ENCODE measurements at regions not wholly inside any gene's neighbourhood (a gene's known extent, or its start where the extent isn't known, plus 50 kb on each side); places are given as distances from the start of the nearest gene placed in this dataset.
A peak's percentile ranks its signal among the peaks of the same experiment; 100 is the strongest.

- WGBS, 2 donors = 81% methylated on average over 10 of the region's 10 CpGs
- H3K27me3 ChIP-seq = no peaks in the 10 kb centered on the region
- H3K9me3 ChIP-seq = no peaks in the 10 kb centered on the region
- no peak for TF ChIP-seq CTCF (IDR thresholded peaks at IDR 0.05)
- TF ChIP-seq POLR2A (IDR thresholded peaks at IDR 0.05) = no peak
- DNase-seq (no peak), ATAC-seq (no peak)
- peaks cover 10% of the 10 kb centered on the region for H3K4me1 ChIP-seq
- H3K4me3 ChIP-seq = no peak overlapping the region
- H3K36me3 ChIP-seq (replicated peaks in 1 of 2; ENCODE audit: insufficient read depth in 1 of 2, low read depth in 2 of 2) = no peaks in the 10 kb centered on the region
- H3K27ac ChIP-seq = no peak overlapping the region
- intact Hi-C loops (cut with DNase I) = no loop called here
These were observed 541.0 kb downstream of the TNS3 start for GRCh38 chr7:47040795-47041347.

GRCh38 chr7:47039904-47040303 is 542.0 kb downstream of the TNS3 start:
- ATAC-seq (no peak), DNase-seq (no peak)
- intact Hi-C loops (cut with DNase I) = no loop called here
- WGBS, 2 donors = 46 to 52% methylated on average over 1 of the region's 1 CpG
- Histone ChIP-seq H3K36me3 (replicated peaks in 1 of 2; ENCODE audit: insufficient read depth in 1 of 2, low read depth in 2 of 2) (no peaks in the 10 kb centered on the region), H3K4me3 (no peak overlapping the region), H3K27ac (peak overlapping the region in 2 of 4 donors; percentile 4 to 42), H3K27me3 (no peaks in the 10 kb centered on the region), H3K4me1 (peaks cover 10% of the 10 kb centered on the region), H3K9me3 (no peaks in the 10 kb centered on the region)
- TF ChIP-seq CTCF (IDR thresholded peaks at IDR 0.05) = no peak
- TF ChIP-seq POLR2A (IDR thresholded peaks at IDR 0.05) = no peak

GRCh38 chr7:47039089-47039648 is 542.7 kb downstream of the TNS3 start:
- peaks cover 10% of the 10 kb centered on the region for H3K4me1 ChIP-seq
- TF ChIP-seq POLR2A (IDR thresholded peaks at IDR 0.05) (no peak), CTCF (IDR thresholded peaks at IDR 0.05) (no peak)
- intact Hi-C loops (cut with DNase I) = no loop called here
- H3K27me3 ChIP-seq = no peaks in the 10 kb centered on the region
- no peak overlapping the region for H3K4me3 ChIP-seq
- H3K9me3 ChIP-seq = no peaks in the 10 kb centered on the region
- no peak for ATAC-seq
- H3K36me3 ChIP-seq (replicated peaks in 1 of 2; ENCODE audit: insufficient read depth in 1 of 2, low read depth in 2 of 2) = no peaks in the 10 kb centered on the region
- H3K27ac ChIP-seq = peak overlapping the region in 2 of 4 donors; percentile 4 to 42
- 60 to 71% methylated on average over 6 of the region's 6 CpGs for WGBS, 2 donors
- no peak for DNase-seq

GRCh38 chr7:47038621-47039020 is 543.3 kb downstream of the TNS3 start:
- 71 to 77% methylated on average over 6 of the region's 6 CpGs for WGBS, 2 donors
- peaks cover 10% of the 10 kb centered on the region for H3K4me1 ChIP-seq
- ATAC-seq (no peak), DNase-seq (no peak)
- no peaks in the 10 kb centered on the region for H3K36me3 ChIP-seq (replicated peaks in 1 of 2; ENCODE audit: insufficient read depth in 1 of 2, low read depth in 2 of 2)
- intact Hi-C loops (cut with DNase I) = no loop called here
- H3K27ac ChIP-seq = no peak overlapping the region
- no peaks in the 10 kb centered on the region for H3K9me3 ChIP-seq
- no peak overlapping the region for H3K4me3 ChIP-seq
- TF ChIP-seq CTCF (IDR thresholded peaks at IDR 0.05) (no peak), POLR2A (IDR thresholded peaks at IDR 0.05) (no peak)
- no peaks in the 10 kb centered on the region for H3K27me3 ChIP-seq

- intact Hi-C loops (cut with DNase I) = no loop called here
- no peak overlapping the region for H3K27ac ChIP-seq
- TF ChIP-seq CTCF (IDR thresholded peaks at IDR 0.05) (no peak), POLR2A (IDR thresholded peaks at IDR 0.05) (no peak)
- no peaks in the 10 kb centered on the region for H3K27me3 ChIP-seq
- peaks cover 10% of the 10 kb centered on the region for H3K4me1 ChIP-seq
- WGBS, 2 donors = 55 to 62% methylated on average over 7 of the region's 7 CpGs
- H3K36me3 ChIP-seq (replicated peaks in 1 of 2; ENCODE audit: insufficient read depth in 1 of 2, low read depth in 2 of 2) = no peaks in the 10 kb centered on the region
- no peak for ATAC-seq
- H3K9me3 ChIP-seq = no peaks in the 10 kb centered on the region
- DNase-seq = no peak
- H3K4me3 ChIP-seq = no peak overlapping the region
These were observed 544.3 kb downstream of the TNS3 start for GRCh38 chr7:47037607-47038006.
